Smooth muscle cell (in vitro differentiated cells): ENCODE measurements at regions not wholly inside any gene's neighbourhood (a gene's known extent, or its start where the extent isn't known, plus 50 kb on each side); places are given as distances from the start of the nearest gene placed in this dataset.

Experiments
- DNase-seq: peaks from one replicate; lab custom pipeline; 2025; ENCODE audit not compliant: unreplicated experiment; lab: John Stamatoyannopoulos, UW
- H2AFZ ChIP-seq: fragments of 200-600 bp; sonication (generic); 2 replicates; pipeline ENCODE4 v1.6.0; 2016; ENCODE audit warnings: antibody characterized with exemption, low read depth, mild to moderate bottlenecking
- H3F3A ChIP-seq: fragments of 200-600 bp; sonication (generic); 2 replicates; pipeline ENCODE4 v1.6.0; 2017; ENCODE audit warnings: antibody characterized with exemption, low read depth
- H3K27ac ChIP-seq: fragments of 200-600 bp; sonication (generic); 2 replicates; pipeline ENCODE4 v1.5.1; 2016; ENCODE audit warnings: low read depth, mild to moderate bottlenecking
- H3K27me3 ChIP-seq: fragments of 200-600 bp; sonication (generic); 2 replicates; pipeline ENCODE4 v1.6.1; 2016; ENCODE audit warnings: low read depth, mild to moderate bottlenecking
- H3K36me3 ChIP-seq: fragments of 200-600 bp; sonication (generic); 2 replicates; pipeline ENCODE4 v1.5.1; 2016; ENCODE audit warnings: low read depth
- H3K4me1 ChIP-seq: fragments of 200-600 bp; sonication (generic); 2 replicates; pipeline ENCODE4 v1.5.1; 2016; ENCODE audit warnings: low read depth
- H3K4me2 ChIP-seq: fragments of 200-600 bp; sonication (generic); 2 replicates; pipeline ENCODE4 v1.6.0; 2016; ENCODE audit warnings: mild to moderate bottlenecking
- H3K4me3 ChIP-seq: fragments of 200-600 bp; sonication (generic); 2 replicates; pipeline ENCODE4 v1.5.1; 2016; ENCODE audit warnings: mild to moderate bottlenecking
- H3K79me2 ChIP-seq: fragments of 200-600 bp; sonication (generic); 2 replicates; pipeline ENCODE4 v1.6.0; 2016; ENCODE audit warnings: low read depth, mild to moderate bottlenecking
- H3K9ac ChIP-seq: fragments of 200-600 bp; sonication (generic); 2 replicates; pipeline ENCODE4 v1.6.0; 2016; ENCODE audit warnings: low read depth
- H3K9me3 ChIP-seq: fragments of 200-600 bp; sonication (generic); replicated peaks from 2 replicates; pipeline ENCODE4 v1.5.1; 2016; ENCODE audit warnings: low read depth
- H4K20me1 ChIP-seq: fragments of 200-600 bp; sonication (generic); 2 replicates; pipeline ENCODE4 v1.6.0; 2016; ENCODE audit warnings: low read depth
- WGBS: methylation state at CpG from one replicate; pipeline ENCODE4 v1.1.7; 2016; ENCODE audit warnings: low lambda C conversion rate; 5-methylcytosine and 5-hydroxymethylcytosine counted together
- TF ChIP-seq, protein P1 (sequence below): fragments of 200-600 bp; sonication (generic); IDR thresholded peaks from 2 replicates; pipeline ENCODE4 v1.5.1; 2017; ENCODE audit warnings: borderline replicate concordance, mild to moderate bottlenecking, antibody characterized with exemption; ENCODE audit not compliant: insufficient read depth, poor library complexity, severe bottlenecking

DNA sequence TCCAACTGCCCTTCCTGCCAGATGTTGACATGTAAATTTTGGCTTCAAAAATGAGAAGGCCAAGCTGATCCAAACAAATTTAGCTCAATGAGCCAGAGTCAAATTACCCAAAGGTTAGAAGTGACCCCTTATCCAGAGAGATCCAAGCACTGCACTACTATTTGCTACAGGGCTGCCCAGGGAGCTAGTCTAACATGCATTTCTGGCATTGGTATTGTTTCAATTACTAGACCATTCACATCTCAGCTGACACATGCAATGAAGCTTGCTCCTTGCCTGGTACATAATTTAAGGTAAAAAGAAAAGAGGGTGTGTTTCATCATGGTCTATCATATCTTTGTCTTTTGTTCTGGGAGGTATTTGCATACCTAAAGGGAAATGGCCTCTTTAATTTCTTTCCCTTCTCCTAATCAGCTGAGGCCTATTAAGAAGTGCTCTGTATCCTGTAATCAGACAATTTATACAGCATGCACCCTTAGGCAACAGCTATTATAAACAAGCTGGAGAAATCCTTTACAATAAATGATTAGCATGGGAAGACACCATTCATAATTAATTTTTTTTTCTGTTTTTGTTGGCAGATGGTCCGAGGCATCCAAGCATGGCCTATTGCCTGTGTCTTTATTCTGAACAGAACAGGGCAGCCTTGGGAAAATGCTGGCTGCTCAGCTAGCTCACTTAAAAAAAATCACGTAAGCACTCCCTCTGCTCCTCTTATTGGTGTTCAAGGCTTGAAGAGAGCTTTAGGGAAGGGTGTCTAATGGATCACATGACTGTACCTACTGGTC is 161.5 kb upstream of the SALL1 start:
- TF ChIP-seq, protein P1, sequence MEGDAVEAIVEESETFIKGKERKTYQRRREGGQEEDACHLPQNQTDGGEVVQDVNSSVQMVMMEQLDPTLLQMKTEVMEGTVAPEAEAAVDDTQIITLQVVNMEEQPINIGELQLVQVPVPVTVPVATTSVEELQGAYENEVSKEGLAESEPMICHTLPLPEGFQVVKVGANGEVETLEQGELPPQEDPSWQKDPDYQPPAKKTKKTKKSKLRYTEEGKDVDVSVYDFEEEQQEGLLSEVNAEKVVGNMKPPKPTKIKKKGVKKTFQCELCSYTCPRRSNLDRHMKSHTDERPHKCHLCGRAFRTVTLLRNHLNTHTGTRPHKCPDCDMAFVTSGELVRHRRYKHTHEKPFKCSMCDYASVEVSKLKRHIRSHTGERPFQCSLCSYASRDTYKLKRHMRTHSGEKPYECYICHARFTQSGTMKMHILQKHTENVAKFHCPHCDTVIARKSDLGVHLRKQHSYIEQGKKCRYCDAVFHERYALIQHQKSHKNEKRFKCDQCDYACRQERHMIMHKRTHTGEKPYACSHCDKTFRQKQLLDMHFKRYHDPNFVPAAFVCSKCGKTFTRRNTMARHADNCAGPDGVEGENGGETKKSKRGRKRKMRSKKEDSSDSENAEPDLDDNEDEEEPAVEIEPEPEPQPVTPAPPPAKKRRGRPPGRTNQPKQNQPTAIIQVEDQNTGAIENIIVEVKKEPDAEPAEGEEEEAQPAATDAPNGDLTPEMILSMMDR = no peak
- Histone ChIP-seq H3K27ac (no peak overlapping the region), H3K36me3 (no peaks in the 10 kb centered on the region), H3K27me3 (peaks cover 3% of the 10 kb centered on the region), H2AFZ (no peak overlapping the region), H3K79me2 (no peaks in the 10 kb centered on the region), H3K9ac (no peak overlapping the region), H3K9me3 (no peaks in the 10 kb centered on the region), H3F3A (no peaks in the 10 kb centered on the region), H3K4me1 (no peaks in the 10 kb centered on the region), H4K20me1 (no peaks in the 10 kb centered on the region), H3K4me3 (no peak overlapping the region), H3K4me2 (no peak overlapping the region)
- 96% methylated on average over 2 of the region's 2 CpGs for WGBS
- DNase-seq = no peak

DNA sequence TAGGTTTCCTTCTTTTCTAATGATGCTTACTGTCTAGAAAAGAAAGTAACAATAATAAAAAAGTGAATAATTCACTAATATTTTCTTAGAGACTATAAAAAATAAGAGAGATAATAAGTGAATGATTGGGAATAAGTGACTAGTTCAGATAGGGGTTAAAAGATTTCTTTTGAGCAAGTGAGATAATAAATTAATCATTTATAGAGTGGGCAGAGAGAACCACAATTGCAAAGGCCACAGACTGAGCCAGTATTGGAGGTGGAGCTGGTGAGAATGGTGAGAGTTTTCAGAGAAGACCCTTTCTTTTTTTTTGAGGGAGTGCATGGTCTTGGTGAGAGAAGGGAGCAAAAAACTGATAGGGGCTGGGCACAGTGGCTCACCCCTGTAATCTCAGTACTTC is 159.1 kb upstream of the SALL1 start:
- Histone ChIP-seq H3K4me1 (no peaks in the 10 kb centered on the region), H3K4me3 (no peak overlapping the region), H3F3A (no peaks in the 10 kb centered on the region), H3K27me3 (no peaks in the 10 kb centered on the region), H3K36me3 (no peaks in the 10 kb centered on the region), H4K20me1 (no peaks in the 10 kb centered on the region), H3K27ac (no peak overlapping the region), H3K9ac (no peak overlapping the region), H3K4me2 (no peak overlapping the region), H2AFZ (no peak overlapping the region), H3K9me3 (no peaks in the 10 kb centered on the region), H3K79me2 (no peaks in the 10 kb centered on the region)
- DNase-seq = no peak
- TF ChIP-seq, protein P1 = no peak

DNA sequence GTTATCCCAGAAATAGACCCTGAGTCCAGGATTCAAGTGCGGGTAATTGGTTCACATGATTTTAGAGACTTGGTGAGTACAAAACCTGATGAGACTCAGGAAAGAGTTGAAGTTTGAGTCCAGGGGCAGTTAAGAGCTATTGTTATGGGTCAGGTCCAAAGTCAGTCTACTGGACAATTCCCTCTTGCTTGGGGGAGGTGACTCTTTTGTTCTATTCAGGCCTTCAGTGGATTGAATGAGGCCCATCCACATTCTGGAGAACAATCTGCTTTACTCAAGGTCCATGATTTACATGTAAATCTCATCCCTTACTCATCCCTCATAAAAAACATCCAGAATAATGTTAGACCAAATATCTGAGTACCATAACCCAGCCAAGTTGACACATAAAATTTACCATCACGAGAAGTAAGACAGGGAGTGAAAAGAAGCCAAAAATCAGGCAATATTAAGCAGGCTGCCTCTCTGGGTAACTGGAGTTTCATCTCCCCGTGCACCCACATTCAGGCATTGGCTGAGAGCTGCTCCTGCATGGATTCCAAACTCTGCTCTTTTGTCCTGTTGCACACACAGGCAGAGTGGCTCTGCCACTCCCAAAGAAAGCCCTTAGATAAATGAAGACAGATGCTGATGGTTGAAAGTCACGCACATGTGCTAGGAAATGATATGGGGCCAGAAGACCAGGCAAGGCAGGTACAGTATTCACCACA is 156.0 kb upstream of the SALL1 start:
- 93% methylated on average over 4 of the region's 4 CpGs for WGBS
- Histone ChIP-seq H4K20me1 (no peaks in the 10 kb centered on the region), H3K4me3 (no peak overlapping the region), H3K27me3 (no peaks in the 10 kb centered on the region), H3K27ac (no peak overlapping the region), H3K9me3 (no peaks in the 10 kb centered on the region), H3K79me2 (no peaks in the 10 kb centered on the region), H3K4me1 (no peaks in the 10 kb centered on the region), H3F3A (no peaks in the 10 kb centered on the region), H3K9ac (no peak overlapping the region), H2AFZ (no peak overlapping the region), H3K4me2 (no peak overlapping the region), H3K36me3 (no peaks in the 10 kb centered on the region)
- DNase-seq = no peak
- TF ChIP-seq, protein P1 = no peak

DNA sequence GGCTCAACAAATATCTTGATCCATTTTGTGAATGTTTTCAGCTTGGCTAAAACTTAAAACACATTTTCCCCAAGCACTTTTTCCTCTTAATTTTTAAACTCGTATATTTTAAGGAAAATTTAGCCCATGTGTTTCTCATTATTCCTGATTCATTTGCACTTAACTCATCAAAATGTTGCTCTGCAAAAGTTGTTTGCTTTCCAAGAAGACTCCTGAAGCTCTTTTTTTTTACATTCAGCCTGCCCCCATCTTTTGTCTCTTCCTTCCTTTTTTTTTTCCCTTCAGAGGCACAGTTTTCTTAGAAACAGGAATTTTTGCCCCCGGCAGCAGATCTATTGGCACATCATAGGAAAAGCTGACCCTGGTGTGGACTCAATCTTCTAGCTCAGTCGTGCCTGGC is 155.0 kb upstream of the SALL1 start:
- Histone ChIP-seq H3K4me3 (no peak overlapping the region), H3K36me3 (no peaks in the 10 kb centered on the region), H3K27me3 (no peaks in the 10 kb centered on the region), H3K9me3 (no peaks in the 10 kb centered on the region), H4K20me1 (no peaks in the 10 kb centered on the region), H3K4me1 (no peaks in the 10 kb centered on the region), H3F3A (no peaks in the 10 kb centered on the region), H3K27ac (no peak overlapping the region), H3K4me2 (no peak overlapping the region), H3K79me2 (no peaks in the 10 kb centered on the region), H3K9ac (no peak overlapping the region), H2AFZ (no peak overlapping the region)
- TF ChIP-seq, protein P1 = no peak
- 64% methylated on average over 3 of the region's 3 CpGs for WGBS
- no peak for DNase-seq
